GM12891 (cell line): ENCODE measurements at regions not wholly inside any gene's neighbourhood (a gene's known extent, or its start where the extent isn't known, plus 50 kb on each side); places are given as distances from the start of the nearest gene placed in this dataset.

ENCODE experiments used
- DNase-seq: peaks from one replicate; pipeline ENCODE4 v3.0.0; 2011; ENCODE audit warnings: low spot score; ENCODE audit not compliant: insufficient read length
- FAIRE-seq: peaks from 2 replicates; lab custom pipeline; 2011; peaks lifted over from hg19 to GRCh38; lab: Jason Lieb, UNC
- PAX5 ChIP-seq: IDR thresholded peaks from 2 replicates; pipeline ENCODE4 v1.6.1; 2011; ENCODE audit warnings: low read length, moderate library complexity, mild to moderate bottlenecking; ENCODE audit not compliant: insufficient read depth, severe bottlenecking
- POLR2A ChIP-seq: IDR thresholded peaks from 2 replicates; pipeline ENCODE4 v1.6.1; 2011; ENCODE audit warnings: low read depth, low read length, control low read depth
- POLR2AphosphoS5 ChIP-seq: IDR thresholded peaks from 2 replicates; pipeline ENCODE4 v1.6.1; 2011; ENCODE audit warnings: low read depth, low read length, control low read depth
- POU2F2 ChIP-seq: IDR thresholded peaks from 2 replicates; pipeline ENCODE4 v1.6.1; 2011; ENCODE audit warnings: low read depth, mild to moderate bottlenecking, control low read depth, low read length, moderate library complexity
- SPI1 ChIP-seq: IDR thresholded peaks from 2 replicates; pipeline ENCODE4 v1.6.1; 2011; ENCODE audit warnings: low read depth, low read length, control low read depth
- TAF1 ChIP-seq: IDR thresholded peaks from 2 replicates; pipeline ENCODE4 v1.6.1; 2011; ENCODE audit warnings: low read depth, low read length, control low read depth

GRCh38 chr17:36739208-36739607, 137.8 kb downstream of the MRM1 start:
- TF ChIP-seq PAX5 (no peak), POLR2A (no peak), TAF1 (no peak), POU2F2 (no peak), POLR2AphosphoS5 (no peak)
- DNase-seq (no peak), FAIRE-seq (no peak)

GRCh38 chr17:36740157-36740556, 138.8 kb downstream of the MRM1 start:
- FAIRE-seq (no peak), DNase-seq (no peak)
- TF ChIP-seq POU2F2 (no peak), SPI1 (no peak), POLR2AphosphoS5 (no peak)

DNA sequence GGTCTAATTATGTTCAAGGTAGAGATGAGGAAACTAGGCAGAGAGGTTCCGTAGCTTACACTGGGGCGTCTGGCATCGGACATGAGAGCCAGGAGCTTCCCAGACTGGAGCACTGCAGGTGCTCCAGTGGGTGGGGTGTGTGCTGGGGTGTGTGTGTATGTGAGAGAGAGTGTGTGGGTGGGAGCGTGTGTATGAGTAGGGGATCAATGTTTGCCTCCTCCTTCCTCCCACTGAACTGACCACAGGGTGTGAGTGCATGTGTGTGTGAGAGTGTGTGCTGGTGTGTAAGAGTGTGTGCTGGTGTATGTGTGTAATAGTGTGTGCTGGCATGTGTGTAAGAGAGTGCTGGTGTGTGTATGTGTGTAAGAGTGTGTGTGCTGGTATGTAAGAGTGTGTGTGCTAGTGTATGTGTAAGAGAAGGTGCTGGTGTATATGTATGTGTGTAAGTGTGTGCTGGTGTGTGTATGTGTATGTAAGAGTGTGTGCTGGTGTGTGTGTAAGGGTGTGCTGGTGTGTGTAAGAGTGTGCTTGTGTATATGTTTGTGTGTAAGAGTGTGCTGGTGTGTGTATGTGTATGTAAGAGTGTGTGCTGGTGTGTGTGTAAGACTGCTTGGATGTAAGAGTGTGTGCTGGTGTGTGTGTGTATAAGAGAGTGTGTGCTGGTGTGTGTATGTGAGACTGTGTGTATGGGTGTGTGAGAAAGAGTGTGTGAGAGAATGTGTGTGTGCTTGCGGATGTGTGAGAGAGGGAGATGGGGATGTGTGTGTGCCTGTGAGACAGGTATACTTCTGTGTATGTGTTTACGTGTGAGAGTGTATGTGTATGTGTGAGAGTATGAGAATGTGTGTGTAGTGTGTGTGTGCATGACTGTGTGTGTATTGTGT, 139.9 kb downstream of the MRM1 start:
- FAIRE-seq (no peak), DNase-seq (no peak)
- no peak for TF ChIP-seq TAF1
- TF ChIP-seq POLR2AphosphoS5: no peak
- no peak for TF ChIP-seq SPI1

- DNase-seq: no peak
- TF ChIP-seq POLR2A (no peak), POLR2AphosphoS5 (no peak), PAX5 (no peak), POU2F2 (no peak), TAF1 (no peak), SPI1 (no peak)
- FAIRE-seq: no peak
Observed at GRCh38 chr17:36742267-36743000, 141.1 kb downstream of the MRM1 start.

- TF ChIP-seq PAX5 (no peak), POU2F2 (no peak), POLR2A (no peak), SPI1 (no peak), POLR2AphosphoS5 (no peak), TAF1 (no peak)
- DNase-seq (no peak), FAIRE-seq (no peak)
Observed at GRCh38 chr17:36743130-36743529, 141.7 kb downstream of the MRM1 start.

GRCh38 chr17:36746381-36747053, 145.1 kb downstream of the MRM1 start:
- no peak for TF ChIP-seq POLR2A
- TF ChIP-seq POU2F2: no peak
- TF ChIP-seq POLR2AphosphoS5: no peak
- no peak for TF ChIP-seq PAX5
- no peak for TF ChIP-seq SPI1
- no peak for TF ChIP-seq TAF1
- DNase-seq (no peak), FAIRE-seq (no peak)

DNA sequence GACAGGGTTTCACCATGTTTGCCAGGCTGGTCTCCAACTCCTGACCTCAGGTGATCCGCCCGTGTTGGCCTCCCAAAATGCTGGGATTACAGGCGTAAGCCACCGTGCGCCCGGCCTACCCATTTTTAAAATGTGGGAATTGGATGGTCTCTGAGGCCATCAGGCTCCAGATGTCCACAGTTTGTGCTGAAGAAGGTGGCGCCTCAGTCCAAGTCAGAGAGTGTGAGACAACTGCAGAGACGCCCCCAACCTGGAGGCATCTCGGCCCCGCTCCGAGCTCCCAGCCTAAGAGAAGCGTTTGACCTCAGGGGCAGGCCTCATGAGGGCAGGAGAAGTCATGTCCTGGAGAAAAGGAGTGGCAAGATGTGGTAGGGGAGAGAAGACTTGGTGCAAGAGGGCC, 146.5 kb downstream of the MRM1 start:
- DNase-seq: no peak
- FAIRE-seq: no peak
- TF ChIP-seq SPI1 (no peak), POLR2AphosphoS5 (no peak), PAX5 (no peak), TAF1 (no peak), POLR2A (no peak), POU2F2 (no peak)

DNA sequence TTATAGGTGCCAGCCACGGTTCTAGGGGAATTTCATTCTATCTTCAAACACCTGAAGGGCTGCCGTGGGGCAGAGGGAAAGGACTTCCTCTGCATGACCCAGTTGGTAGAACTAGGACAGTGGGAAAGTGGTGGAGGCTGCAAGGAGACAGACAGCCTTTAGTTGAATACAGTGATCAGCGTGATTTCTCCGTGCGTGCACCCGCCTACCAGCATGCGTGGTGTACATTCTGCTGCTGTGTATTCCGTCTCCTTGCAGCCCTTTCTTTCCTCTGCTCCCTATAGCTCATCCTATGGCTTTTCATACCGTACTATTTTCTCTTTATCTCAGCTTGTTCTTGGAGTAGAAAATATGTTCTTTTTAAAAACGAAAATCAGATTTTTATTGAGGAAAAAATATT, 146.9 kb downstream of the MRM1 start:
- no peak for FAIRE-seq
- TF ChIP-seq POLR2A (no peak), SPI1 (no peak), TAF1 (no peak), PAX5 (no peak), POU2F2 (no peak), POLR2AphosphoS5 (no peak)
- DNase-seq: no peak

- no peak for FAIRE-seq
Observed at GRCh38 chr17:36749493-36749892, 148.1 kb downstream of the MRM1 start.

GRCh38 chr17:36750316-36750885, 149.0 kb downstream of the MRM1 start:
- DNase-seq: no peak
- TF ChIP-seq SPI1 (no peak), TAF1 (no peak), POU2F2 (no peak), PAX5 (no peak), POLR2AphosphoS5 (no peak), POLR2A (no peak)
- FAIRE-seq: no peak

More at GRCh38 chr17:36749493-36749892, 148.1 kb downstream of the MRM1 start:
- TF ChIP-seq PAX5 (no peak), POU2F2 (no peak)
- no peak for DNase-seq
